ENCODE measurements at regions not wholly inside any gene's neighbourhood (a gene's known extent, or its start where the extent isn't known, plus 50 kb on each side); places are given as distances from the start of the nearest gene placed in this dataset.

DNA sequence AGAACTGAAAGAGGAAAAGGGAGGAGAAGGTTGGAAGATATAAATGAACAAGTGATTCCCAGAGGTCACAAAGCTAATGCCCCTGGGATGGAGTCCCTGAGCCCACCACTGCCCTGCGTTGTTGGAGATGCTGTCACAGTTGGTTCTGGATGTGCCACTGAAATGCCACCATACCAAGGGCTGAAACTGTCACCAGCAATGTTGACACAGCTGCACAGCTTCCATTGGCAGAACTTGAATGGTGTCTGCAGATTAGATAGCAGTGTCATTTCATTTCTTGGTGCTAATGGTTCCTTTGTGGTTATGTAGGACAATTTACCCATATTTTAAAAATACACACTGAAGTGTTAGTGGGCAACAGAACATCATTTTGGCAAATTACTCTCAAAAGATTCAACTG, 120.7 kb downstream of the TBXT start:
- no peak for DNase-seq

DNA sequence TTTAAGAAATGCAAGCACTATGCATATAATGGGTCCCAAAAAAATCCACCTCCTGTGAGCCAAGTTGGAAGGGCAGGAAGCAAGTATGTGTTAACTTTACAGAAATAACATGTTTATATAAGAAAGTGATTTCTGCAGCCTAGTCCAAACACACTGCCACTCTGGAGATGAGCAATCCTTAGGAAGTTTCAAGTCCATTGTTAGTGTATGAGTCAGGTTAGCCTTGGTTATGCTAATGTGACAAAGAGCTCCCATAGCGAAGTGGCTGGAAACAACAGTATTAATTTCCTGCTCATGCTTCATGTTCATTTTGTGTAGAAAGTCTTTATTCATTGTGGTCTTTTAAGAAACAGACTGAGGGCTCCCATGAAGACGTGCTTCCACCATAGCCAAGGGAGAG, 121.4 kb downstream of the TBXT start:
- DNase-seq = no peak

GRCh38 chr6:166045860-166046200, 121.8 kb downstream of the TBXT start:
- DNase-seq = no peak

GRCh38 chr6:166045173-166045859, 122.3 kb downstream of the TBXT start:
- no peak for DNase-seq

GRCh38 chr6:166041277-166041676, 126.4 kb downstream of the TBXT start:
- no peak for DNase-seq

- DNase-seq = no peak
These were observed 127.4 kb downstream of the TBXT start for GRCh38 chr6:166040292-166040691.

- no peak for DNase-seq
These were observed 131.1 kb downstream of the TBXT start for GRCh38 chr6:166036316-166037095.

DNA sequence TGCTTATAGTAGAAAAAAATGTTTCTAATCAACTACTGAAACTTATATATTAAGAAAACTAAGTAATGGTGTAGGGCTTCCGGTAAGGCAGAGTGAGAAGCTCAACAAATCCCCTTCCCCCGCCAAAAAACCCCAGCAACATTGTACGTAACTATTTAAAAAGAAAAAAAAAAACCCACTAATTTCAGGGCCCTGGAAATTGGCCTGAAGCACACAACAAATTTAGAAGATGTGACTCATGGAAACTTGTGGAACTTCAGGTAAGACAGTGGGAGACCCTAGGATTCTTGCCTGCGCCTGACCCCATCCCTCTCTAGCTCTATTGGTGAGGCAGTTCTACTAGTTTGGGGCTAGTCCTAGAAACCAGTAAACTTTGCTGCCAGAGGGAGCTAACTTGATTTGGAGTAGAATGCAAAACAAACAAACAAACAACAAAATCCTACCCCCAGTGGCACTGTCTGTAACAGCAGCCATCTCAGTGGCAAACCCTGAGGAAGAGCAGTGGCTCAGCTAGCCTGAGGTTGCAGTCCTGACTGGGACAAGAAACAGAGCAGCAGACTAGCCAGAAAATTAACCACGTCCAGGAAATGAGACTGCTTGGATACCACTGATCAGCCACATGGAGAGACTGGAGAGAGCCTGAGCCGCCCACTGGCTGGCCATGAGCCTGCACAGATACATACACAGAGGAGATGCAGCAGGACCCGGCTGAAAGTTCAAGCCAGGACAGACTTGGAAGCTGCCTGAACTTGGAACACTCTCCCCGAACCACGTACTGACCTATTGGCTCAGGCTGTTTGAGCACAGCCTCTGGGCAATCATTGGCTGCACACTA, 135.1 kb downstream of the TBXT start:
- peak; percentile 7 for DNase-seq

DNA sequence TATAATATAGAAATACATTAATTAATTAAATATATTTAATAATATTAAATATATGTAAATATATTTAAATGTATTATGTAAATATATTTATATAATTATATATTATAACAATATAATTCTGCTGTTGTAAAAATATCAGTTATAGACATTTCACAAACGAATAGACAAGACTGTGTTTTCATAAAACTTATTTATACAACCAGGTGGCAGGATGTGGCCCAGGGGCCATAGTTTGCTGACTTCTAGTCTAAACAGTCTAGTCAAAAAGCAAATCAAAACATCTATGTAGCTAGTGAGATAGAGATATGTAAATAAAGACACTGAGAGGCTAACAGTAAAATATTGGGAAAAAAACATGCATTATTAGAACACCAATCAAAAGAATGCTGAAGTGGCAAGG, 136.4 kb downstream of the TBXT start:
- no peak for DNase-seq

GRCh38 chr6:166029506-166029905, 138.1 kb downstream of the TBXT start:
- DNase-seq = no peak

DNA sequence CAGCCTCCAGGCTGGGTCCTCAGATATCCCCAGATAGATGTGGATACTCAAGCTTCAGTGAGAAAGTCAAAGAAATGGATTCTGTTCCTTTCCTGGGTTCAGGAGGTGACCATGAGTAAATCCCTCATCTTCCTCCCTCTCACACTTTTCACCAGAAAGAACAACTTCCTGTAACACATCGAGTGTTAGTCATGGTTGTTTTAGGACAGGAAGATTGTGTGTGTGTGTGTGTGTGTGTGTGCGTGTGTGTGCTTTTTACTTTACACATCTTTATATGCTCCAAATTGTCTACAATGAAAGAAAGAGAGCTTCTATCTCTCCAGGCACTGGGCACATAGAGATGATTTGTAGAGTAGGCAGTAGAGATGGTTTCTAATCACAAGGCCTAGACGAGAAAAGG, 139.9 kb downstream of the TBXT start:
- no peak for DNase-seq

DNA sequence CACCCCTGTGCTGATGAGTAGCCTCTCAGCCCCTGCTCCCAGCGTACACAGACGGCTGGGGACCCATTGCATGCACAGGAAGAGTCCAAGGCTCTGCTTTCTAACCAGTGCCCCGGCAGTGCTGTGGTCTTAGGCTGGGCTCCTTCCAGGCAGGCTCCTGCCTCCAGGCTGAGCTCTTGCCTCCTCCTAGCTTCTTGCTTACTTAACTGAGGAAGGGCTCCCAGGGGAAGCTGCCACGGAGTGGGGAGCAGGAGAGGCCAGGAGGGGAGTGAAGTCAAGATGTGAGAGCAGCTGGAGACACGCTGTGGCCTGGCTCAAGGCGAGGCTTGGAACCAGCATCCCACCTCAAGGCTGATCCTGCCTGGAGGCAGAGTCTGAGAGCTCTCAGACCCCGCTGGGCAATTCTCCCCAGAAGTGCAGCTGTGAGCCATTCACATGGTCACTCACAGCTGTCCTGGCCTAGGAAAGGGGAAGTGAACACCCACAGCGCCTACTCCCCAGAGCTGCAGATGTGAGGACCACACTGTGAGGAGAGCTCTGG, 141.0 kb downstream of the TBXT start:
- no peak for DNase-seq

DNA sequence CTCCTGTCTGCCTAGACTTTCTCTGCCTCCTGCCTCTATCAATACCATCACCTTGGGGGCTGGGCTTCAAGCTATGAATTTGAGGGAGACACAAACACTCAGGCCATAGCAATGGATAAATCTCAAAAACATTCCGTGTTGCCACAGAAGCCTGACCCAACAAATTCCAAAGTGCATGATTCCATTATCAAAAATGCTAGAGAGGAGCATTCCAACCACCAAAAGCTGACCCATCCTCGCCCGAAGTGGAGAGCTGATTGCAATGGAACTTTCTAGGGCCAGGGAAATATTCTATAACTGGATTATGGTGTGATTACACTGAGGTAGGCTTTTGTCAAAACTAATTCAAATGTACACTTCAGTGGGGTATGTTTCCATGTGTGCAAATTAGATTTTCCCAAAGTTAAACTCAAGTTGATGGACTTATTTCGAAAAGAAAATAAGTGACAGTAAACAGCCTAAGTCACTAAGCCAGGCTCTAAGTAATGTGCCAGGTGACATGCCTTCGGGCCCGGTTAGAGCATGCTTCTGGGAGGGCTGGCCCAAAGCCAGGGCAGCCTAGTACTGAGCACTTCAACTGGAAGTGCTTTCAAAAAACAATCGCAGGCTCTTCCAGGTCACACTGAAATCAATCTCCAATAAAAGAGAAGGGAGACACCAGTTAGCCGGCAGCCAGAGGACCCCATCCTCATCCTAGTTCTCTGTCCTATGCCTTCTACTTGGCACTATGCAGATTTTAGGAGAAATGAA, 142.3 kb downstream of the TBXT start:
- peak; percentile 43 for DNase-seq

GRCh38 chr6:166024252-166024651, 143.4 kb downstream of the TBXT start:
- no peak for DNase-seq

DNA sequence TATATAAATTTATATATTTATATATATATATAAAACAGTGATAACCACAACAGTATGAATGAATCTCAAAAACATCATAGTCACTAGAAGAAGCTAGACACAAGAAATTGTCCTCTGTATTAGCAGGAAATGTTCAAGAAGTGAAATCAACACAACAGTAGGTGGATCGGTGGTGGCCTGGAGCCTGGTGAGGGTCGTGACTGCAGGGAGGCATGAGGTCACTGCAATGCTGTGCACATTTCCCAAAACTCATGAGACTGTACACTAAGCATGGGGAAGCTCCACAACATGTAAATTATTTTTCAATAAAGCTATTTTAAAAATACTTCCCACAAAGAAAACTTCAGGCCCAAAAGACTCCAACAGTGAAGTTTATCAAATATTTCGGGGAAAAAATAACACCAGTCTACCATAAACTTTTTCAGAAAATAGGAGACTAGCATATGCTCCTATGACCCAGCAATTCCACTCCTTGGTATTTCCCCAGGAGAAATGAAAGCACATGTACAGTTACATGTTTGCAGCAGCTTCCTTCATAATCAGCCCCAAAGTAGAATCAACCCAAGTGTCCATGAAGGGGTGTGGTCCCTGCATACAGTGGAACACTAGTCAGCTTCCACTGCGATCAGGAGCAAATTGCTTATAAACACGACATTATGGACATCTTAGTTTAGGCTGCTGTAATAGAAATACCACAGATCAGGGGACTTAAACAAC, 144.2 kb downstream of the TBXT start:
- DNase-seq = no peak

DNA sequence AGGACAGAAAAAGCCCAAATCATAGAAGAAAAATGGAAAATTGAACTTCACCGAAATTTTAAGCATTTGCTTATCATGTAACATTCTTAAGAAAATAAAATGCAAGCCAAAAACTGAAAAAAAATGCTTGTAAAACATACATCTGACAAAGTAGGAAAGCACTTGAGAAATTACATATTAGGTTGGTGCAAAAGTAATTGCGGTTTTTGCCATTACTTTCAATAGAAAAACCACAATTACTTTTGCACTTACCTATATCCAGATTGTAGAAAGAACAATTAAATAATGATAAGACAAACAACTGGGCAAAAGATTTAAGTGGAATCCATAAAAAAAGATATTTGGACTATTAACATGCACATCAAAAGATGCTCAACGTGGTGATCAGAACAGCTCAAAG, 146.2 kb downstream of the TBXT start:
- DNase-seq = no peak

DNA sequence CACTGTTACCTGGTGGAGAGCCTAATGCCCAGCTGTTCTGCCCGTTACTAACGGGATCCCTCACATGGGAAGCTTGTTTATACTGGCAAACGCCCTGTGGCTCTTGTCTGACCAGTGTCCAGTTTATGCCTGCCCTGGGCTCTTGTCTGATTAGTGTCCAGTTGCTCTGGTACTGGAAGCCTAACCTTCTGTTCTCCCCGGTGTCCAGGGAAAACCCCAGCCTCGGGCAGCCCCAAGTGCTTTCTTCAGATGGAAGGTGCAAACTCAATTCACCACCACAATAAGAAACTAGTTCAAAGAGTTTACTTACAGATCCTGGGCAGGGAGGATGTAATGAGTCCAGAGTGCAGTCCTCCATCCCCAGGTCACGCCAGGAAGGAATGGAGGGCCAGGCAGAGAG, 148.4 kb downstream of the TBXT start:
- no peak for DNase-seq

DNA sequence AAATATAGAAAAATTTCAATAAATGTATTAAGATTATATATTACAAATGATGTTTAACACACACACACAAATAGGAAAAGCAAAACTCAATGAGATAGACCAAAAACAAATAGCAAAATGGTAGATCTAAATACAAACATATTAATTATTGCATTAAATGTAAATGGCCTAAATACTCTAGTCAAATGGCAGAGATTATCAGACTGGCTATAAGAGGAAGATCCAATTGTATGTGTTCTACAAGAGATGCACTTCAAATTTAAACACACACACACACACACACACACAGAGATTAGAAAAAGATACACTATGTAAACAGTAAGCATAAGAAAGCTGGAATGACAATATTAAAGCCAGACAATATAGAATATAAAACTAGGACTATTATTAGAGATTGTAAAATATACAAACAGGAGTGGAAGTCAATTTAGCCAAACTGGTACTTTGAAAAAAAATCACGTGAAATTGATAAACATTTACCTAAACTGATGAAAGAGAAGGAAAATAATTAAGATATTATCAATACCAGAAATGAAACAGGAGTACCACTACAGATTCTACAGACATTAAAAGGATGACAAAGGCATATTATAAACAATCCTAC, 150.5 kb downstream of the TBXT start:
- no peak for DNase-seq

DNA sequence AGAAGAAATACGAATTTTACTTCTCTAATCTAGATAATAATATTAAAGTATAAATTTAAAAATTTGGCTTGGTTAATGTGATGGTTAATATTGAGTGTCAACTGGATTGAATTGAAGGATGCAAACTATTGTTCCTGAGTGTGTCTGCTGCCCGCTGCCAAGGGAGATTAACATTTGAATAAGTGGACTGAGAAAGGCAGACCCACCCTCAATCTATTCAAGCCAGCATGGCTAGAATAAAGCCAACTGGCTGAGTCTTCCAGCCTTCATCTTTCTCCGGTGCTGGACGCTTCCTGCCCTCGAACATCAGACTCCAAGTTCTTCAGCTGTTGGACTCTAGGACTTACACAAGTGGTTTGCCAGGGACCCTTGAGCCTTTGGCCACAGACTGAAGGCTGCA, 152.7 kb downstream of the TBXT start:
- no peak for DNase-seq

GRCh38 chr6:166010136-166010960, 157.3 kb downstream of the TBXT start:
- peak; percentile 49 for DNase-seq
